ENCODE measurements at regions not wholly inside any gene's neighbourhood (a gene's known extent, or its start where the extent isn't known, plus 50 kb on each side); places are given as distances from the start of the nearest gene placed in this dataset.

GRCh38 chr9:21682381-21682780 lies 120.1 kb upstream of the MTAP start:
- no peak overlapping the region for H2BK15ac ChIP-seq (ENCODE audit: low read depth, low read length)

More at GRCh38 chr9:21682381-21682780, 120.1 kb upstream of the MTAP start:
- H3K36me3 Mint-ChIP-seq (ENCODE audit: insufficient read depth in 1 of 3, low read depth in 3 of 3) = no peaks in the 10 kb centered on the region
- no peak overlapping the region for H3K4me3 Mint-ChIP-seq
- no peaks in the 10 kb centered on the region; a peak in 1 of 5 replicates for H3K9me3 Mint-ChIP-seq
- no peak overlapping the region for H2BK20ac ChIP-seq (ENCODE audit: low read depth, low read length, poor library complexity, severe bottlenecking)
- no peak overlapping the region for H4K5ac ChIP-seq (ENCODE audit: insufficient read length, low read depth, low read length)
- no peaks in the 10 kb centered on the region for H3K79me1 ChIP-seq (ENCODE audit: insufficient read depth, low read depth, low read length, poor library complexity, severe bottlenecking)
- H4K91ac ChIP-seq (ENCODE audit: insufficient read length, low read depth, low read length) = no peak overlapping the region
- DNase-seq = no peak
- no peak overlapping the region for H3K27ac ChIP-seq (ENCODE audit: insufficient read length, low read depth, low read length)
- H2AK5ac ChIP-seq (ENCODE audit: insufficient read length, low read length) = no peak overlapping the region
- no peak for TF ChIP-seq CTCF (conservative IDR thresholded peaks at IDR 0.05)
- no peak overlapping the region for H2AFZ ChIP-seq (ENCODE audit: low read length)
- peaks cover 0 to 7% of the 10 kb centered on the region in 2 experiments; a peak in 2 of 4 replicates for H3K4me1 Mint-ChIP-seq
- H3K4ac ChIP-seq (ENCODE audit: low read depth, low read length) = no peak overlapping the region
- no peak overlapping the region for H2BK12ac ChIP-seq (ENCODE audit: insufficient read length, low read depth, low read length)
- peaks cover 3% of the 10 kb centered on the region; the same call in 1 of the 2 replicates for H3K4me1 ChIP-seq (ENCODE audit: insufficient read depth, low read length)
- H3K9me3 ChIP-seq (ENCODE audit: control insufficient read depth, low read depth, low read length) = no peaks in the 10 kb centered on the region
- no peak overlapping the region for H3K4me2 ChIP-seq (ENCODE audit: insufficient read depth, insufficient read length, low read length)
- no peak overlapping the region for H3K27ac Mint-ChIP-seq
- H3K56ac ChIP-seq (ENCODE audit: insufficient read length, low read depth, low read length) = no peak overlapping the region
- H3K9ac ChIP-seq (ENCODE audit: extremely low read depth, insufficient read length, low read length) = no peak overlapping the region
- H4K8ac ChIP-seq (replicated peaks; ENCODE audit: insufficient read length, low read depth, low read length) = no peak overlapping the region
- no CpG with 5 or more reads among the region's 2 CpGs for WGBS (ENCODE audit: extremely low coverage, insufficient read length, low lambda C conversion rate)
- no peak overlapping the region for H3K14ac ChIP-seq (ENCODE audit: insufficient read depth, low read length)
- H3K79me2 ChIP-seq (ENCODE audit: insufficient read depth, low read length) = no peaks in the 10 kb centered on the region
- H2BK5ac ChIP-seq (ENCODE audit: insufficient read length, low read length) = no peak overlapping the region
- peaks cover 5% of the 10 kb centered on the region for H3K27me3 Mint-ChIP-seq (ENCODE audit: low read depth)
- no peaks in the 10 kb centered on the region for H3K27me3 ChIP-seq (ENCODE audit: insufficient read depth, low read length)
- no peak overlapping the region for H3K23ac ChIP-seq (ENCODE audit: insufficient read length, low read depth, low read length)
- H3T11ph ChIP-seq (ENCODE audit: low read length) = no peak overlapping the region
- no peak overlapping the region for H2BK120ac ChIP-seq (ENCODE audit: low read depth, low read length, poor library complexity, severe bottlenecking)
- no peaks in the 10 kb centered on the region for H4K20me1 ChIP-seq (ENCODE audit: control insufficient read depth, insufficient read depth, insufficient read length)
- no peak overlapping the region for H3K18ac ChIP-seq (ENCODE audit: insufficient read length, low read depth, low read length)
- no peaks in the 10 kb centered on the region for H3K23me2 ChIP-seq (ENCODE audit: insufficient read length, low read depth, low read length, poor library complexity, severe bottlenecking)

Data from H9 (cell line).